ENCODE measurements at regions not wholly inside any gene's neighbourhood (a gene's known extent, or its start where the extent isn't known, plus 50 kb on each side); places are given as distances from the start of the nearest gene placed in this dataset.

GRCh38 chr14:42353315-42353714, 746.6 kb downstream of the LRFN5 start:
- Mint-ChIP-seq H3K36me3 (ENCODE audit: unreplicated experiment) (no peaks in the 10 kb centered on the region), H3K9me3 (ENCODE audit: unreplicated experiment) (no peaks in the 10 kb centered on the region), H3K4me3 (ENCODE audit: unreplicated experiment) (no peak overlapping the region)

GRCh38 chr14:42335918-42336317, 729.2 kb downstream of the LRFN5 start:
- Mint-ChIP-seq H3K4me1 (ENCODE audit: low read depth, unreplicated experiment) (peaks cover 2% of the 10 kb centered on the region), H3K27me3 (ENCODE audit: unreplicated experiment) (no peaks in the 10 kb centered on the region), H3K9me3 (ENCODE audit: unreplicated experiment) (no peaks in the 10 kb centered on the region), H3K27ac (ENCODE audit: unreplicated experiment) (no peak overlapping the region), H3K4me3 (ENCODE audit: unreplicated experiment) (no peak overlapping the region), H3K36me3 (ENCODE audit: unreplicated experiment) (no peaks in the 10 kb centered on the region)
- TF ChIP-seq, protein P1, sequence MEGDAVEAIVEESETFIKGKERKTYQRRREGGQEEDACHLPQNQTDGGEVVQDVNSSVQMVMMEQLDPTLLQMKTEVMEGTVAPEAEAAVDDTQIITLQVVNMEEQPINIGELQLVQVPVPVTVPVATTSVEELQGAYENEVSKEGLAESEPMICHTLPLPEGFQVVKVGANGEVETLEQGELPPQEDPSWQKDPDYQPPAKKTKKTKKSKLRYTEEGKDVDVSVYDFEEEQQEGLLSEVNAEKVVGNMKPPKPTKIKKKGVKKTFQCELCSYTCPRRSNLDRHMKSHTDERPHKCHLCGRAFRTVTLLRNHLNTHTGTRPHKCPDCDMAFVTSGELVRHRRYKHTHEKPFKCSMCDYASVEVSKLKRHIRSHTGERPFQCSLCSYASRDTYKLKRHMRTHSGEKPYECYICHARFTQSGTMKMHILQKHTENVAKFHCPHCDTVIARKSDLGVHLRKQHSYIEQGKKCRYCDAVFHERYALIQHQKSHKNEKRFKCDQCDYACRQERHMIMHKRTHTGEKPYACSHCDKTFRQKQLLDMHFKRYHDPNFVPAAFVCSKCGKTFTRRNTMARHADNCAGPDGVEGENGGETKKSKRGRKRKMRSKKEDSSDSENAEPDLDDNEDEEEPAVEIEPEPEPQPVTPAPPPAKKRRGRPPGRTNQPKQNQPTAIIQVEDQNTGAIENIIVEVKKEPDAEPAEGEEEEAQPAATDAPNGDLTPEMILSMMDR (IDR thresholded peaks at IDR 0.05; ENCODE audit: partially characterized antibody, unreplicated experiment): no peak
- no peak for DNase-seq

More at GRCh38 chr14:42353315-42353714, 746.6 kb downstream of the LRFN5 start:
- no peak for DNase-seq
- Mint-ChIP-seq H3K4me1 (ENCODE audit: low read depth, unreplicated experiment) (no peaks in the 10 kb centered on the region), H3K27me3 (ENCODE audit: unreplicated experiment) (no peaks in the 10 kb centered on the region), H3K27ac (ENCODE audit: unreplicated experiment) (no peak overlapping the region)
- TF ChIP-seq, protein P1 (IDR thresholded peaks at IDR 0.05; ENCODE audit: partially characterized antibody, unreplicated experiment): no peak

DNA sequence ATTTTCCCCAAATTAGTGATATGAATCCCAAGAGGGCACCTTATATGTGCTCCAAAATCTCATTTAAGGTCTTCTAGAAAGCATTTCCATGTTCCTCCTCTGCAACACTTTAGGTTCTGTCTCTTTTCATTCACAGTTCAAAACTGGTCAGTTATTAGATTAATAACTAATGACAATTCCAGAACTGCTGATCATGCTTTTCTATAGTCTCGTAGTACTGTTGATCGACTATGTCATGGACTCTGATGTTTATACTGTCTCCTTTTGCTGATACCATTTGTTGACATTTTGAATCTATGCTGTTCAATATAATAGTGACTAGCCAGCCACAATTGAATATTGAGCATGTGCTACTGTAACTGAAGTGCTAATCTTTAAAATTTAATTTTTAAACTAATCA, 728.3 kb downstream of the LRFN5 start:
- H3K27ac Mint-ChIP-seq (ENCODE audit: unreplicated experiment): no peak overlapping the region
- TF ChIP-seq, protein P1 (IDR thresholded peaks at IDR 0.05; ENCODE audit: partially characterized antibody, unreplicated experiment): no peak
- DNase-seq: no peak
- no peaks in the 10 kb centered on the region for H3K36me3 Mint-ChIP-seq (ENCODE audit: unreplicated experiment)
- no peaks in the 10 kb centered on the region for H3K27me3 Mint-ChIP-seq (ENCODE audit: unreplicated experiment)
- H3K9me3 Mint-ChIP-seq (ENCODE audit: unreplicated experiment): no peaks in the 10 kb centered on the region
- no peak overlapping the region for H3K4me3 Mint-ChIP-seq (ENCODE audit: unreplicated experiment)
- H3K4me1 Mint-ChIP-seq (ENCODE audit: low read depth, unreplicated experiment): peaks cover 2% of the 10 kb centered on the region

GRCh38 chr14:42323426-42323825, 716.8 kb downstream of the LRFN5 start:
- Mint-ChIP-seq H3K4me3 (ENCODE audit: unreplicated experiment) (no peak overlapping the region), H3K4me1 (ENCODE audit: low read depth, unreplicated experiment) (no peaks in the 10 kb centered on the region), H3K27me3 (ENCODE audit: unreplicated experiment) (no peaks in the 10 kb centered on the region), H3K27ac (ENCODE audit: unreplicated experiment) (no peak overlapping the region), H3K36me3 (ENCODE audit: unreplicated experiment) (no peaks in the 10 kb centered on the region), H3K9me3 (ENCODE audit: unreplicated experiment) (no peaks in the 10 kb centered on the region)
- DNase-seq: no peak
- TF ChIP-seq, protein P1 (IDR thresholded peaks at IDR 0.05; ENCODE audit: partially characterized antibody, unreplicated experiment): no peak

DNA sequence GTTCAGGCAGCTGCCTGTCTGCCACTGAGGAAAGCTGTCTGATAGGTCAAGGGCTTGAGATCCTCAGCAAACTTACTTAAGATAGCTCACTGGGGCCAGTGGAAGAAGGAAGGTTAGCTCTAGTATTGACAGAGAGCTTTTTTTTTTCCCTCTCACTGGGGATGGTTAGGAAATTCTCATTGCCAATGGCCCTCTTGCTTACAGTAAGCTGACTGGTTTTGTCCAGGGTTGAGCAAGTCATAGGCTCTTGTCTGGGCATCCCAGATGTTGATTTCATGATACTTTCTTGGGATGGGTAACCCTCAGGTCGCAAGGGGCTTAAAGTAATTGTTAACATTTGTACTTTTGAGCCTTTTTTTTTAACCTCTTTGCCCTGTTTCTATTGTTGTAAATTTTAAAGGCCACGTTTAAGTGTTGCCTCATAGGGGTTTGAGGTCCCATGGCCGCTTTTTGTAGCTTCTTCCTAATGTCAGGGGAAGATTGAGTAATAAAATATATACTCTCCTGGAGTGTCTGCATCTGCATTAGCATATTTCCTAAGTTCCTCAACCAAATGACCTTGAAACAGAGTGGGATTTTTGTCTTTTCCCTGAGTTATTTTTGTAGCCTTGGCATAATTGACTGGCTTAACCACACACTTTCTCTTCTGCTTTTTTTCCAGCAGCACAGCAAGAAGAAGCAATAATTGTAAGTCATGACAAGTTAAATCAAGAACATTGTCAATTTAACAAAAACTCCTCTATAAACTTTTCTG, 716.0 kb downstream of the LRFN5 start:
- Mint-ChIP-seq H3K27ac (ENCODE audit: unreplicated experiment) (no peak overlapping the region), H3K27me3 (ENCODE audit: unreplicated experiment) (no peaks in the 10 kb centered on the region), H3K9me3 (ENCODE audit: unreplicated experiment) (no peaks in the 10 kb centered on the region), H3K4me3 (ENCODE audit: unreplicated experiment) (no peak overlapping the region), H3K4me1 (ENCODE audit: low read depth, unreplicated experiment) (no peaks in the 10 kb centered on the region), H3K36me3 (ENCODE audit: unreplicated experiment) (no peaks in the 10 kb centered on the region)
- TF ChIP-seq, protein P1 (IDR thresholded peaks at IDR 0.05; ENCODE audit: partially characterized antibody, unreplicated experiment): no peak
- DNase-seq: no peak
